Uterus (tissue), 2 donors: ENCODE measurements at regions not wholly inside any gene's neighbourhood (a gene's known extent, or its start where the extent isn't known, plus 50 kb on each side); places are given as distances from the start of the nearest gene placed in this dataset.

Experiments used
- POLR2A ChIP-seq, 2 donors: fragments of 450-650 bp; IDR thresholded peaks; one replicate each; pipeline ENCODE4 v1.6.1; 2016; ENCODE audit warnings: antibody characterized with exemption in 2 of 2, mild to moderate bottlenecking in 1 of 2, moderate library complexity in 1 of 2
- TF ChIP-seq, protein P1 (sequence below), 4 experiments: fragments of 200-600 bp in 2 of 4; fragments of 450-650 bp in 2 of 4; sonication (generic) in 2 of 4; IDR thresholded peaks; one replicate each; pipeline ENCODE4 v1.5.1; 2016 to 2019; ENCODE audit warnings: antibody characterized with exemption in 4 of 4, mild to moderate bottlenecking in 2 of 4, moderate library complexity in 1 of 4

DNA sequence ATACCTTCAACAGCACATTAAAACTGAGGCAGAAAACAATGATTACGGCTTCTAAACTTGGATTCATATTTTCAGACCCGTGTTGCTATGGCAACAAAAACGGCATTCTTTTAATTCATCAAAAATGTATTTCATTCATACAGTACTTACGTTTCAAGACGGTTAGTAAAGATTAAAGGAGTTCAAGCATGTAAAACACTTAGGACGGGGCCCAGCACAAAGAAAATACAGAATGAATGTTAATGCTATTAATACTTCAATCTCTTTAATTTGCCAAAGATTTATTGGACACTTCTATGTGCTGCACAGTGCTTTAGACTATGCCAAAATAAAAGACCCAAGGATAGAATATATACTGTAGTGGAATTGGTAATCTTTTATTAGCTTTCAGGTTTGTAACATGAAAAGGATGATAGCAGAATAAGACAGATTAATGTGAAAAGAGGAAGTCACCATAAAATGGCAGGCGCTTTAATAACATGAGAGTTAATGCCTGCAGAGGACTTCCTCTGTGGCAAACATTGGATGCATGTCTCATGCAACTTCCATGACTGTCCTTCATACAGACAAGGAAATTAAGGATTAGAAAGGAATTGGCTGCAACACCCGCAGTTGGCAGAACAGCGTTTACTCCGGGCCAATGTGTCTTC is 201.6 kb upstream of the KLF6 start:
- TF ChIP-seq, protein P1, sequence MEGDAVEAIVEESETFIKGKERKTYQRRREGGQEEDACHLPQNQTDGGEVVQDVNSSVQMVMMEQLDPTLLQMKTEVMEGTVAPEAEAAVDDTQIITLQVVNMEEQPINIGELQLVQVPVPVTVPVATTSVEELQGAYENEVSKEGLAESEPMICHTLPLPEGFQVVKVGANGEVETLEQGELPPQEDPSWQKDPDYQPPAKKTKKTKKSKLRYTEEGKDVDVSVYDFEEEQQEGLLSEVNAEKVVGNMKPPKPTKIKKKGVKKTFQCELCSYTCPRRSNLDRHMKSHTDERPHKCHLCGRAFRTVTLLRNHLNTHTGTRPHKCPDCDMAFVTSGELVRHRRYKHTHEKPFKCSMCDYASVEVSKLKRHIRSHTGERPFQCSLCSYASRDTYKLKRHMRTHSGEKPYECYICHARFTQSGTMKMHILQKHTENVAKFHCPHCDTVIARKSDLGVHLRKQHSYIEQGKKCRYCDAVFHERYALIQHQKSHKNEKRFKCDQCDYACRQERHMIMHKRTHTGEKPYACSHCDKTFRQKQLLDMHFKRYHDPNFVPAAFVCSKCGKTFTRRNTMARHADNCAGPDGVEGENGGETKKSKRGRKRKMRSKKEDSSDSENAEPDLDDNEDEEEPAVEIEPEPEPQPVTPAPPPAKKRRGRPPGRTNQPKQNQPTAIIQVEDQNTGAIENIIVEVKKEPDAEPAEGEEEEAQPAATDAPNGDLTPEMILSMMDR (IDR thresholded peaks at IDR 0.05) = no peak
- no peak for TF ChIP-seq POLR2A (IDR thresholded peaks at IDR 0.05)
